ENCODE measurements at regions not wholly inside any gene's neighbourhood (a gene's known extent, or its start where the extent isn't known, plus 50 kb on each side); places are given as distances from the start of the nearest gene placed in this dataset.
A peak's percentile ranks its signal among the peaks of the same experiment; 100 is the strongest.

DNA sequence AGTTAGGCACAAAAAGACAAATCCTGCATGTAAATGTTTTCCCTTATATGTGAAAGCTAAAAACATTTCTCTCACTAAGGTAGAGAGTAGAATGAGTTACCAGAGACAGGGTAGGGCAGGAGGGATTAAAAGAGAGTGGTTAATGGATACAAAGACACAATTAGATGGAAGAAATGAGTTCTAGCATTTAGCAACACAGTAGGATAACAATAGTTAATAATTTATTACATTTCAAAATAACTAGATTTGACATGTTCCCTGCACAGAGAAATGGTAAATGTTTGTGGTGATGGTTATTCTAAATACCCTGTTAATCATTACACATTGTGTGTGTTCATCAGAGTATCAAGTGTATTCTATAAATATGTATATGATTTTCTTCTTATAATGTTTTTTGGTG lies 1400.7 kb downstream of the OTOL1 start:
- H3K9me3 Mint-ChIP-seq = peaks cover 11% of the 10 kb centered on the region
- no peak overlapping the region for H3K4me3 Mint-ChIP-seq
- H3K4me1 Mint-ChIP-seq = peaks cover 2% of the 10 kb centered on the region
- H3K27ac Mint-ChIP-seq = no peak overlapping the region
- no peaks in the 10 kb centered on the region for H3K27me3 Mint-ChIP-seq (ENCODE audit: low read depth)
- TF ChIP-seq, protein P1, sequence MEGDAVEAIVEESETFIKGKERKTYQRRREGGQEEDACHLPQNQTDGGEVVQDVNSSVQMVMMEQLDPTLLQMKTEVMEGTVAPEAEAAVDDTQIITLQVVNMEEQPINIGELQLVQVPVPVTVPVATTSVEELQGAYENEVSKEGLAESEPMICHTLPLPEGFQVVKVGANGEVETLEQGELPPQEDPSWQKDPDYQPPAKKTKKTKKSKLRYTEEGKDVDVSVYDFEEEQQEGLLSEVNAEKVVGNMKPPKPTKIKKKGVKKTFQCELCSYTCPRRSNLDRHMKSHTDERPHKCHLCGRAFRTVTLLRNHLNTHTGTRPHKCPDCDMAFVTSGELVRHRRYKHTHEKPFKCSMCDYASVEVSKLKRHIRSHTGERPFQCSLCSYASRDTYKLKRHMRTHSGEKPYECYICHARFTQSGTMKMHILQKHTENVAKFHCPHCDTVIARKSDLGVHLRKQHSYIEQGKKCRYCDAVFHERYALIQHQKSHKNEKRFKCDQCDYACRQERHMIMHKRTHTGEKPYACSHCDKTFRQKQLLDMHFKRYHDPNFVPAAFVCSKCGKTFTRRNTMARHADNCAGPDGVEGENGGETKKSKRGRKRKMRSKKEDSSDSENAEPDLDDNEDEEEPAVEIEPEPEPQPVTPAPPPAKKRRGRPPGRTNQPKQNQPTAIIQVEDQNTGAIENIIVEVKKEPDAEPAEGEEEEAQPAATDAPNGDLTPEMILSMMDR (IDR thresholded peaks at IDR 0.05; ENCODE audit: unreplicated experiment) = no peak
- no peak for DNase-seq (ENCODE audit: low spot score in 2 of 2, unreplicated experiment in 2 of 2)
- H3K36me3 Mint-ChIP-seq = no peaks in the 10 kb centered on the region

- H3K9me3 Mint-ChIP-seq = peaks cover 4% of the 10 kb centered on the region
- no peak overlapping the region for H3K4me3 Mint-ChIP-seq
- no peaks in the 10 kb centered on the region for H3K36me3 Mint-ChIP-seq
- peaks cover 14% of the 10 kb centered on the region for H3K4me1 Mint-ChIP-seq
- H3K27ac Mint-ChIP-seq = no peak overlapping the region
- TF ChIP-seq, protein P1 (IDR thresholded peaks at IDR 0.05; ENCODE audit: unreplicated experiment) = no peak
- DNase-seq (ENCODE audit: low spot score in 2 of 2, unreplicated experiment in 2 of 2) = no peak
- H3K27me3 Mint-ChIP-seq (ENCODE audit: low read depth) = no peaks in the 10 kb centered on the region
These were observed 1435.9 kb downstream of the OTOL1 start for GRCh38 chr3:162932503-162932902.

DNA sequence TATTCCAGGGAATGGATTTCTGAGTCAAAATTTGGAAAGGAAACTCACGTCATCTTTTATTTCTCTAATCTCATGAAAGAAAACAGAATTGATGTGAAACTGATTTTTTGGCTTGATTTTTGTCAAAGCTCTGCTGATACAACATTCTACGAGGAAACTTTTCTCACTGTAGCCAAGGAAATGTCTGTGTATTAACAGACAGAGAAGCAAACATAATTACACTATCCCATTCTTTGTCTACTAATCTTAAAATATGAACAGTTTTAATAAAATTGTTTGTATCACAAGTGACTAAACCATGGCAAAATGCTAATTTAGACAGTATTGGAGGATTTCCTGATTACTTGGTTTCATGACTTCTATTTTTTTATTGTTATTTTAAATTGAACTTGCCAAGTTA lies 1437.0 kb downstream of the OTOL1 start:
- Mint-ChIP-seq H3K9me3 (peaks cover 4% of the 10 kb centered on the region), H3K4me3 (no peak overlapping the region), H3K36me3 (no peaks in the 10 kb centered on the region), H3K4me1 (peaks cover 14% of the 10 kb centered on the region), H3K27ac (peak overlapping the region; percentile 34), H3K27me3 (ENCODE audit: low read depth) (no peaks in the 10 kb centered on the region)
- no peak for DNase-seq (ENCODE audit: low spot score in 2 of 2, unreplicated experiment in 2 of 2)
- TF ChIP-seq, protein P1 (IDR thresholded peaks at IDR 0.05; ENCODE audit: unreplicated experiment) = no peak

GRCh38 chr3:162936706-162937105 lies 1440.1 kb downstream of the OTOL1 start:
- TF ChIP-seq, protein P1 (IDR thresholded peaks at IDR 0.05; ENCODE audit: unreplicated experiment) = no peak
- DNase-seq (ENCODE audit: low spot score in 2 of 2, unreplicated experiment in 2 of 2) = no peak
- H3K4me3 Mint-ChIP-seq = no peak overlapping the region
- H3K36me3 Mint-ChIP-seq = no peaks in the 10 kb centered on the region
- H3K27me3 Mint-ChIP-seq (ENCODE audit: low read depth) = no peaks in the 10 kb centered on the region
- H3K9me3 Mint-ChIP-seq = peaks cover 6% of the 10 kb centered on the region
- no peak overlapping the region for H3K27ac Mint-ChIP-seq
- peaks cover 3% of the 10 kb centered on the region for H3K4me1 Mint-ChIP-seq

GRCh38 chr3:162938083-162938482 lies 1441.5 kb downstream of the OTOL1 start:
- Mint-ChIP-seq H3K9me3 (peaks cover 7% of the 10 kb centered on the region), H3K27ac (no peak overlapping the region), H3K36me3 (no peaks in the 10 kb centered on the region), H3K4me1 (no peaks in the 10 kb centered on the region), H3K27me3 (ENCODE audit: low read depth) (no peaks in the 10 kb centered on the region), H3K4me3 (no peak overlapping the region)
- TF ChIP-seq, protein P1 (IDR thresholded peaks at IDR 0.05; ENCODE audit: unreplicated experiment) = no peak
- DNase-seq (ENCODE audit: low spot score in 2 of 2, unreplicated experiment in 2 of 2) = no peak

DNA sequence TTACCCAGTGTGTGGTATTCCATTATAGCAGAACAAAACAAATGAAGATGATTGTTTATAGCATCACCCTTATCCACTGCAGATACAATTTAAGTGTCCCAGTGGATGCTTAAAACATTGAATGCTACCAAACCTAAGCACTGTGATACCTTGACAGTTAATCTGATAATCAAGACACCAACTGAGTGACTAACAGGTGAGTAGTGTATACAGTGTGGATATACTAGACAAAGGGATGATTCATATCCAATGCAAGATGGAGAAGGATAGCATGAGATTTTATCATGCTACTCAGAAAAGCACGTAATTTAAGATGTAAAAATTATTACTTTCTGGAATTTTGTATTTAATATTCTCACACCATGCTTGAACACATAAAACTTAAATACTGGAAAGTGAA lies 1449.0 kb downstream of the OTOL1 start:
- Mint-ChIP-seq H3K36me3 (no peaks in the 10 kb centered on the region), H3K4me3 (no peak overlapping the region), H3K27ac (no peak overlapping the region), H3K9me3 (peaks cover 5% of the 10 kb centered on the region), H3K4me1 (no peaks in the 10 kb centered on the region), H3K27me3 (ENCODE audit: low read depth) (no peaks in the 10 kb centered on the region)
- TF ChIP-seq, protein P1 (IDR thresholded peaks at IDR 0.05; ENCODE audit: unreplicated experiment) = no peak
- no peak for DNase-seq (ENCODE audit: low spot score in 2 of 2, unreplicated experiment in 2 of 2)

Measured in mesothelial cell of epicardium (in vitro differentiated cells).